ENCODE measurements at regions not wholly inside any gene's neighbourhood (a gene's known extent, or its start where the extent isn't known, plus 50 kb on each side); places are given as distances from the start of the nearest gene placed in this dataset.

DNA sequence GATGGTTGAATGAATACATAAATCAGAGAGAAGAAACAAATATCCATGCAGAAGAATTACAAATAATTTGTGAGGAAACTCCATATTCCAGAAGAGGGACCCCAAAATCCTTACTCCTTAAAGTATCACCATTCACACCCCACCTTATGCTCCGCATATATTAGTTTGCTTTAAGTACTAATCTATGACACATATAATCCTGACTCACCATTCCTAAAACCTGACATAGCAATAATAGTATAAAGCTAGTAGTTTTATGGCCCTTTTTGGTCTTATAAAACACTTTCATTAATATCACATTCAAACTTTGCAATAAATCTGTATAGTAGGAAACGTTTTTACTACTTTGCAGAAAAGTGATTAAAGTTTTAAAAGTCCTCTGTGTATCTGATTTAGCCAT lies 719.0 kb upstream of the SLC39A10 start:
- TF ChIP-seq, protein P1, sequence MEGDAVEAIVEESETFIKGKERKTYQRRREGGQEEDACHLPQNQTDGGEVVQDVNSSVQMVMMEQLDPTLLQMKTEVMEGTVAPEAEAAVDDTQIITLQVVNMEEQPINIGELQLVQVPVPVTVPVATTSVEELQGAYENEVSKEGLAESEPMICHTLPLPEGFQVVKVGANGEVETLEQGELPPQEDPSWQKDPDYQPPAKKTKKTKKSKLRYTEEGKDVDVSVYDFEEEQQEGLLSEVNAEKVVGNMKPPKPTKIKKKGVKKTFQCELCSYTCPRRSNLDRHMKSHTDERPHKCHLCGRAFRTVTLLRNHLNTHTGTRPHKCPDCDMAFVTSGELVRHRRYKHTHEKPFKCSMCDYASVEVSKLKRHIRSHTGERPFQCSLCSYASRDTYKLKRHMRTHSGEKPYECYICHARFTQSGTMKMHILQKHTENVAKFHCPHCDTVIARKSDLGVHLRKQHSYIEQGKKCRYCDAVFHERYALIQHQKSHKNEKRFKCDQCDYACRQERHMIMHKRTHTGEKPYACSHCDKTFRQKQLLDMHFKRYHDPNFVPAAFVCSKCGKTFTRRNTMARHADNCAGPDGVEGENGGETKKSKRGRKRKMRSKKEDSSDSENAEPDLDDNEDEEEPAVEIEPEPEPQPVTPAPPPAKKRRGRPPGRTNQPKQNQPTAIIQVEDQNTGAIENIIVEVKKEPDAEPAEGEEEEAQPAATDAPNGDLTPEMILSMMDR (IDR thresholded peaks at IDR 0.05), result no peak
- no peak for TF ChIP-seq POLR2A (IDR thresholded peaks at IDR 0.05)
